SIG-M5 (cell line): ENCODE measurements at regions not wholly inside any gene's neighbourhood (a gene's known extent, or its start where the extent isn't known, plus 50 kb on each side); places are given as distances from the start of the nearest gene placed in this dataset.

Source experiments
- DNase-seq: peaks from one replicate; lab custom pipeline; 2025; lab: John Stamatoyannopoulos, UW

DNA sequence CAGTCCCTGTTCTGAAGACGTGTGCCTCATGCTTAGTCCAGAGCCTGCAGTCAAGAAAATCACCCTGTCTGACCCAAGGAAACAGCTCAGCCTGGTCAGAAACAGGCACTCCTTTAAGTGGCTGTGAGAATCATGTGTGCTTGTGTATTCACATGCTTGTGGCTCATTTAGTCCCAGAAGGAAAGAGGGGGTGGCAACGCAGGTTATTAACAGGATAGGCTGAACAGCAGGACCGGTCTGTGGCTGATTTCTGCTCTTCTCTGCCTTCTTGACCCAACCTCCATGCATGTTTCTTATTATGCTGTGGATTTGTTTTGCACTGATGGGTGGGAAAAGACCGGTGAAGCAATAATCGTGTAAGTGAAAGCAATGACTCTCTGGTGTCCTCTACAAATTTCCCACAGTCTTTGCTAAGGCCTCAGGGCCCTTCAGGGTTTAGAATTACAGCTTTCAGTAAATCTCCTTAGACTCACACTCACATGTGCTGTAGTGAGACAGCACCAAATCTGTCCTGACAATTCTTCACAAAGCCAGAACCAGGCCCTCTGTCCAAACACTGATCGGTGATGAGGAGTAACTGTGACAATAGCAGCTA lies 288.1 kb downstream of the ETS1 start:
- DNase-seq, result no peak

DNA sequence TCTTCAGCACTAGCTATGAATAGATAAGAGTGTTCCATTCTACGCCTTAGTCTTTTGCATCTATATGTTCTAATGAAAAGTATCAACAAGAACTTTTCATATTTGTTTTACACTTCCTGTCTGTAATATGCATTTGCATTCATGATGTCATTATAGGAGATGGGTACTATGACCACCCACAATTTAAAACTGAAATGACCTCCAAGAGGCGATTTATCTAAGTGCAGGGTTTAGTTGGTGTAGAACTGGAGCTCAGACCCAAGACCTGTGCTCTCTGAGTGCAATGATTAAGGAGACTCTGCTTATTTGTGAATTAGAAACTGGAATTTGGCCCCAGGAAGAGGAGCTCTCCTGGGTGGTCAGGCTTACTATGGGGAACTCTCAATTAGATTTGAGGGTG lies 289.1 kb downstream of the ETS1 start:
- no peak for DNase-seq

DNA sequence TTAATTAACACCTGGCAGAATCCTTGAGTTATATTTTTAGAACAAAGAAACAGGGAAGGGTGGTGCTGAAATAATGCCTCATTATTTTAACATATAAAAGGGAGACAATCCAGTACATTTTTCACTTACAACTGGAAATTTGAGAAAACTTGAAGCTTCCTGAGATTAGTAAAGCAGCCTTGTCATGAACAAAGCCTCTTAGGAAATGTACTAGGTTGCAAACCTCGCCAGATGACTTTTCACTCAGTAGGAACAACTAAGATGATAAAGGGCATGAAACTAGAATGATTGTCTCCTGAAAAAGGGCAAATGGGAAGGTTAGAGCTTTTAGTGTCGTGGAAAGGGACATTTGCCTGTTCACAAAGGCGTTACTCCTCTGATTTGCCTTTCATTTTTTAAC lies 289.6 kb downstream of the ETS1 start:
- no peak for DNase-seq

DNA sequence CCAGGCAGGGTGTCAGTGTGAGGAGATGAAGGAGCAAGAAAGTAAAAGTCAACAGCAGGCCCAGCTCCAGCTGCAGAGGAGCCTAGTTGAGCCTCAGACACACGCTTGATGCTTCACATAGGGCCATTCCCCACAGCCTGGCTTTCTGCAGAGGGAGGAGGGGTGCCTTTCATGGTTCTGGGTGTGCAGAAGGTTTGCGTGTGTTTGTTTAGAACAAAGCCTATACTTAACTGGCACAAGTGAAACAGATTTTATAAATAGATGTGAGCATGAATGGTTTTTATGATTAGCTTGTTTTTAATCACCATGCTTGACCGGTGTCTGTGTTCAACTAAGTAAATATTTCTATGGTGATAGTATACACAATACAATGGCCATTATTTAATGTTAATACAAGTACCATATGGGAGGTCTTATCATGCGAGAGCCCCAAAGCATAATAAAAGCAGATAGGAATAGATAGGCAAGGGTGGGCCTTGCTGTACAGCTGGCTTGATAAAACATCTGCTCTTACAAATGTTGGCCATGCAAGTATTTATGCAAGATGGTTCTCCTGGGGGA lies 290.2 kb downstream of the ETS1 start:
- no peak for DNase-seq

DNA sequence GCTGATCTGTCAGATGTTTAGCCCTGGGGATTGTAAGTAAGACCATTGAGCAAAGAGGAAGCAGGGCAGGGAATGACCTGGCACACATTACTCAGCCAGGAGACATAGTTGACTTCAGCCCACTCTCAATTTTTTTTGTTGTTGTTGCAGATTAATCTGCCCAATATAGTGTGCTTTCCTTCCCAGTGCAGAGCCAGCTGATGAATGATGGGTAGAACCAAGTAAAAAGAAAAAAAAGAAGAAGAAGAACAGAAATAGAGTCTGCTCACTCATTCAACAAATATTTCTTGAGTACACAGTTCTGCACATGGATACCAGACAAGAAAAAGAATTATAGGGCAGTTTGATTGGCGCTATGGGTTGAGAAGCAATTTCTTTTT lies 292.7 kb downstream of the ETS1 start:
- no peak for DNase-seq

DNA sequence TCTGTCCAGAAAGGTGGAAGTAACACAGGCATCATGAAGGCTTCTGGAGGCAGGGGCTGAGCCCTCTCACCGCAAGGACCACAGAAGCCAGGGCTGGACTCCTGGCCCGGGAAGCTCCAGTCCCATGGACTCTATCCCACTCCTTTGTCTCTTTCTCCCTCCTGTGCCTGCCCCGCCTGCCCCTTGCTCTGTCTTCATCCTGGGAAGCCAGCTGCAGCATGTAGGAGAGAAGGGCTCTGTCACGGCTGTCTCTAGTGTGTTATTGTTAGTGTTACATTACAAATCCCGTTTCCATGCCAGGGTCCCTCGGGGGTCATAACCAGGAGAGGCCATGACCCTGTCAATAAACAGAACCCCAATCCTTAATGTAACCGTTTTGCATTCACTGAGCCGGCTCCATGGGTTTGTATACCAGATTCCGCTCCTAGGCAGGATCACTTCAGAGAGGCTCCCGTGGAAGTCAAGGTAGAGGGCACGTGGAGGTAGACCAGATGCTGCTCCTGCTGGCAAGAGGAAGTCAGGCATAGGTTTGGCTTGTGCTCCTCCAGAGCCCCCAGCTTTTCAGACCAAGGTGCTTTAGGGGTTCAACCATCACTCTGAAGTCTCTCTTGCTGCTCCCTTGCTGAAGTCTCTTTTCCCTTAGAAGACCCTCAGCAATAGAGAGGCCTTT lies 293.2 kb downstream of the ETS1 start:
- no peak for DNase-seq

DNA sequence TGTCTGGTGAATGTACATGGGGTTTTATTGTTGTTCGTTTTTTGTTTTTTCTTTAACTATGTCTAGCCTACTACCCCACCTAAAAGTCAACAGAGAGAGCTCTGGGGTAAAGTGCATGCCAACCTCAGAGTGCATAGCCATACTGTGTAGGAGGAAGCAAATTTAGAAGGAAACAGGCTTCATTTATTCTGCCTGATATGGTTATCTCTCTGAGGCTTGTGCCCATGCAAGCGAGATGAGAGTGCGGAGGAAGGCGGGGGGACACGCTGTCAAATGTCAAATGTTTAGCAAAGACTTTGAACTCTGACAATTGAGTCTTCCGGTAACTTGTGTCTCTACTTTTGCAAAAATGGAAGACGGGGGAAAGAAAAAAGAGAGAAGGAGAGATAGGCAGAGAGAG lies 295.5 kb downstream of the ETS1 start:
- DNase-seq, result no peak

DNA sequence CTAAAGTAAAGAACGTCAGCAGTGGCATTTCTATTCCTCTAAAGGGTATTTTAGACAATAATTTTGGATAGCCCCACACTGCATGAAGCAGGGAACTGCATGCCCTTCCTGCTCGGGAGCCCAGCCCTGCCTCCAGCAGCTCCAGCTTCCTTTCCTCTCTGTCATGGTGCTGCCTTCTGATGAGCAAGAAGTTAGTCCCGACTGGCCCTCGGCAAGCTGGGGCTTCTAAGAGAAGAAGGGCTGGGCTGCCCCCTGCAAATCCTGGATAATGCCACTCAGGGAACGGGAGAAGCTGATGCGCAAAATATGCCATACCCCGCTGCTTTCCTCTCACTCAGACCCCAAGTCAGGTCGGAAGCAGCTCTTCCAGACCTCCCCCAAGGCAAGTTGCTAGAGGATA lies 296.4 kb downstream of the ETS1 start:
- DNase-seq, result no peak

DNA sequence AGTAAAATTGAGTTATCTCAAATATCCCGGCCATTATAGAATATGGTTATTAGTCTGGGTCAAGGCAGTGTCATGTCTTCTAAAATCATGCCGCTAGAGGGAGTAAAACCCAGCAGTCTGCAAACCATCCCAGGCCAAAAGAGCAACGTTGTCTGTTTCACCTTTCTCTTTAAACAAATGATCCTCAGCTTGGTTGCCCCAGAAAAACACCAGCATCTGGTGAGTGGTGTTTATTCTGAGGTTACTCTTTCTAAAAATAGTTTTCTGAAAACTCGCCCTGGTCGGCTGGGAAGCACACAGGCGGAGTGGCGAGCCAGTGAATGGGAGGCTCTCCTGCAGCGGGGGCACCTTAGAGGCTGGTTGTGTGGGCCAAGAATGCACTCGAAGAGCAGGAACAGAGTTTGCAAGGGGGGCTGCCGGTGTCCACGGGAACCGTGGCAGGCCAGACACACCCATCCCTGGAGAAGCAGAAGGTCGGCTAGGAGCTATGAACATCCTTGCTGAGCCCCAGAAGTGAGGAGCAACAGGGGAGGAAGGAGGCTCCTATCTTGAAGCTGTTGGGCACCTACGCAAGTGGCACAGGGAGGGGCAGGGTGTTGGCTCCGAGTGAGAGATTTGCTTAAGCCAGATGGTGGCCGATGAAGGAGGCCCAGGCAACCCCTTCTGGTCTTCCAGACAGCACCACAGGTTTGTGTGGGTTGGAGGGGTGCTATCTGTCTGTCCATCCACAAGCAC lies 297.1 kb downstream of the ETS1 start:
- DNase-seq, result no peak

DNA sequence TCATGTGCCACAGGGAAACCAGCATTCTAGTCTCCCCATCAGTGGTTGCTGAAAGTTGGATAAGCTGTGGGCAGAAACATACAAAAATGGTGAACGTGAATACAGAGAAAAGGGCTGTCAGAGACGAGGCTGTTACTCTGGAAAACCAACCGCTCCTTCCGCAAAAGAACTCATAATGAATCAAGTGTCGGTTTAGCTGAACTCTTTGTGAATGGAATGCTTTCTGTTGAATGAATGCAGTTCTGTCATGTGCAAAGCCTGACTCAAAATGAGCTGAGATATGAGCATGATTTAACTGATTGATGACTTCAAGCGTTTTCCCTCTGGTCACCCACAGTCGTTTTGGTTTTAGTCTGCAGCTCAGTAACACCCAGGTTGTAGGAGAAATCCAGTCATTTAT lies 298.3 kb downstream of the ETS1 start:
- no peak for DNase-seq

DNA sequence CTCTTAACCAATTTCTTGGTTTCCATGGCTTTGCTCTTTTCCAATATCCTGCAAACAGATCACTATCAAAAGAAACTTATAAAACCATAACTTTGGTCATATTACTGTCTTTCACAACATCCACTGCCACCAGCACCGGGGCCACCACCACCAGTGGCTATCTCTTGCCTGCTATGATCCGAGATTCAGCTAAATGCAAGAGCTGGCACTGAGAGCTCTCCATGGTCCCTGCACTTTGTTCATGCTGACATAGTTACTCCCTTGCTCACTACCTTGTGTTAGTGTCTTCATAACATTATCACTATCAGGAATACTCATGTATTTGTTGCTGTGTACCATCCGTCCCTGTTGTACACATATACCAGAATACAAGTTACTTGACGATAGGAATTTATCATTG lies 299.0 kb downstream of the ETS1 start:
- no peak for DNase-seq

DNA sequence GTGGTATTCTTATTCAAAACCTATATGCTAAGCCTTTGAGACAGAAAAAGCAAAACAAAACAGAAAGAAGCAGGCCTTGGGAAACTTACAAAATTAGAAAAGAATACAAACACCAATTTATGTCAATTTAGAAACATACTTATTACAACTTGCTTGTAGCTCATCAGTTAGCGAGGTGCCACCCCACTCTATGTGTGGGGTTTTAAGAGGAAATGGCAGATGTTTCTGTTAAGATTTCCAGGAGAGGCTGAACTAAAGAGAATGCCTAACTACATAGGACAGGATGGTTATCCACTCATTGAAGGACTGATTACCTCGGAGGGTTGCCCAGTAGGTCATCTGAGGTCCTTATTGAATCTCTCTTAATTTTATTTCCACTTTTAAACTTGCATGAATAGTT lies 302.0 kb downstream of the ETS1 start:
- DNase-seq, result no peak

DNA sequence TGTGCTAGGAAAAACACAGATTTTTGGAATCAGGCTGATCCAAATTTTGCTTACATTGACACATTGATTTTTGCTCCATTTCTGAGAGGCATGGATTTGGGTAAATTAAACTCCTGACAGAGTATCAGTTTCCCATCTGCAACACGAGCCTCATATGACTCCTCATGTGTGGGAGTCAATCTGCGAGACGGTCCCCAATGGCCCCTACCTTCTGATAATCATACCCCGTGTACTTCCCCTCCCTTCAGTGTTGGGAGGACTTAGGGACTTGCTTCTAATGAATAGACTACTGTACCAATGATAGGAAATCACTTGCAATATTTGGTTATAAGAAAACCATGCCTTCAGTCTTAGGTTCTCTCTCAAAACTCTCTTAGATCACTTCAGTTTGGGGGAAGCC lies 302.7 kb downstream of the ETS1 start:
- no peak for DNase-seq

DNA sequence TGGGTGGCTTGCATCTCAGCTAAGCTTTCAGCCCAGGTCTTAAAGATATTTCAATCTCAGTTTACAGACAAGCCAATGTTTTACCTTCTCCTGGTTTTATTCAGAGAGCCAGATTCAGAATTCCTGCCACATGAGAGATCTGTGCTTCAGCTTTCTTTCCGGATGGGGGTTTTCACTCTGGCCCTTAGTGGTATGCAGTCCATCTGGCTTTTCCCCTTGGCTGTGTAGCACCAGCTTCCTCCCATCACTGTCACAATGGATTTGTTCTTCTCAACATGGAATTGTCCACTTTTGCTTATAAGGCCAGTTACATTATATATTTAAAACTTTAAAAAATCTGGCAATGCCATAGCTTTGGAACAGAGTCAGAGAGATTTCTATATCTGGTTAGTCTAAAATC lies 303.9 kb downstream of the ETS1 start:
- DNase-seq, result no peak

DNA sequence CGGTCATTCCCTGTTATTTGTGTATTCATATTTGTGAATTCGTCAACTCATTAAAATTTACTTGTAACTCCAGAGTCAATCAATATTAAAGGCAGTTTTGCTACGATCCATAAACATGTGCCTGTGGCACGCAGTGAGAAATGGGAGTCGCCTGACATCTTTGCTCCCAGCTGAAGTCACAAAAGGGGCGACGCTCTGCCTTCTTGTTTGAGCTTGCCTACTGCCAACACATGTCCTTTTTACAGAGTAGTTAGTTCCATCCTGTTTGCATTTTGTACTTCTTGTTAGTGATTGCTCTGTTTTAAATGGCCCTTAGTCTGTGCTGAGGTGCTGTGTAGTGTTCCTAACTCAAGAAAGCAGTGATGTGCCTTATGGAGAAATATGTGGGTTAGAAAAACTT lies 305.3 kb downstream of the ETS1 start:
- DNase-seq, result no peak

DNA sequence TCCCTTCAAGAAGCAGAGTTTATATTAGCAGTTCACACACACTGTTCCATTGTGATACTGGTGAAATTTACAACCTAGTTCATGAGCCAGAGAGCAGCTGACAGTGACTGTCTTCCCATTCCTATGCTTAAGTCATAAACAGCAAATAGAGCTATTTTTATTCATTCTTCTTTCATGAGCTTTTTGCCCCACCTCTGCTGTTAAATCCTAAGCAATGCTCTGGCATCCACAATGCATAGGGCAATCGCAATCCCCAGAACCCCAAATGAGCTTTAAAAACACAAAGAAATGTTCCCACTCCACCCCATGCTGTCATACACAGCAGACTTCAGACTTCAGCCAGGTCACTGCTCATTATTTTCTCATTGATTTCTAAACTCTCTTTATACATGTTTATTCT lies 307.5 kb downstream of the ETS1 start:
- DNase-seq, result no peak

DNA sequence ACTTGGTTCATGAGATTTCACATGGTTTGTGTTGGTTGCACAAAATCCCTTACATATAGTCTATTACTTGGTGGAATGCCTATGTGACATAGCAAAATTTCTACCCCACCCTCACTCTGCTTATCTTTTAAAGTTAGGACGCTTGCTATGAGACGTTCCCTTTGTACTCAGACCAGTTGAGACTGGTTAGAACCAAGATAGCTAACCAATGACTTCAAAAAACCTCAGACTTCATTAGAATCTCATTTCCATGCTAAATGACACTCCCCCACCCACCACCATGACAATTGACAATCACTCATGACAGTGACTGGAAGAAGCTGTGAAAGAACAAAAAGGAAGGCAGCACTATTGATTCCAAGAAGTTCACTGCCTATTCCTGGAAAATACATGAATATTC lies 313.6 kb downstream of the ETS1 start:
- DNase-seq, result no peak

DNA sequence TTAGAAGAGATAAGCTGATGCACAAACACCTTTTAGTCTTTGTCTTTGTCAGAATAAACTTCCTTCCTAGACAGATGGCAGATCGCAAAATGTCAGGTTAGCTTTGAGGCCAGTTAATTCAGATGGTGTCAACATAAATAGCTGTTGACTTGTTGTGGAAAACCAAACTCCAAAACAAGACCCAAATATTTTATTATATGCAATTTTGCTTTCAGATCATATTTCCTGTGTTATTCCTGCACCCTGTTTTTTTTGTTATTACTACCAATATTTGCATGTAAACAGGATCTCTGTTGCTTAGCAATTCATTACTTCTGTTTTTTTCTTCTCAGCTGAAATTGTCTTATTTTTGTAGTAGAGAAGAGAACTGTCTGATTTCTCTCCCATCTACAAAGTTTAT lies 316.0 kb downstream of the ETS1 start:
- DNase-seq, result no peak

DNA sequence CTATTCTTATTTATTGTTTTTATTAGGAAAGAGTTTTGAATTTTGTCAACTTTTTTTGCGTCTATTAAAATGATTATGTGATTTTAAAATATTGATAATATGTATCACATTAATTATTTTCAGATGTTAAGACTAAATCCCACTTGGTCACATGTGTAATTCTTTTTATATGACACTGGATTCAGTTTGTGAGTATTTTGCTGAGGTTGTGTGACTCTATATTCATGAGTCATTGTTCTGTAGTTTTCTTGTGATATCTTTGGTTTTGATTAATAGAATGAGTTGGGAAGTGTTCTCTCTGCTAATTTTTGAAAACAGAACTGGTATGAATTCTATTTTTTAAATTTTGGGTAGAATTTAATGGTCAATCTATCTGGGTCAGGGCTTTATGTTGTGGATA lies 317.9 kb downstream of the ETS1 start:
- DNase-seq, result no peak

DNA sequence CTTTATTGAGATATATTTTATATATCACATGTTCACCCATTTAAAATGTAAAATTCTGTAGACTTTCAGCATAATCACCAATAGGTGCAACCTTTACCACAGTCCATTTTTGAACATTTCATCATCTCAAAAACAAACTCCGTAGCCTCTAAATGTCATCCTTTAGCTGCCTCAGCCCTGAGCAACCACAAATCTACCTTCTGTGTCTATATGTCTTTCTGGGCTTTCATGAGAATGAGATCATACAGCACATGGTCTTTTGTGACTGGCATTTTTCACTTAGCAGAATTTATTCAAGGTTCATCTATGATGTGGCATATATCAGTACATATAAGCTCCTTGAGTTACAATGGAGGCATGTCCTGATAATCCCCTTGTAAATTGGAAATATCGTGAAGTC lies 320.5 kb downstream of the ETS1 start:
- DNase-seq, result no peak

DNA sequence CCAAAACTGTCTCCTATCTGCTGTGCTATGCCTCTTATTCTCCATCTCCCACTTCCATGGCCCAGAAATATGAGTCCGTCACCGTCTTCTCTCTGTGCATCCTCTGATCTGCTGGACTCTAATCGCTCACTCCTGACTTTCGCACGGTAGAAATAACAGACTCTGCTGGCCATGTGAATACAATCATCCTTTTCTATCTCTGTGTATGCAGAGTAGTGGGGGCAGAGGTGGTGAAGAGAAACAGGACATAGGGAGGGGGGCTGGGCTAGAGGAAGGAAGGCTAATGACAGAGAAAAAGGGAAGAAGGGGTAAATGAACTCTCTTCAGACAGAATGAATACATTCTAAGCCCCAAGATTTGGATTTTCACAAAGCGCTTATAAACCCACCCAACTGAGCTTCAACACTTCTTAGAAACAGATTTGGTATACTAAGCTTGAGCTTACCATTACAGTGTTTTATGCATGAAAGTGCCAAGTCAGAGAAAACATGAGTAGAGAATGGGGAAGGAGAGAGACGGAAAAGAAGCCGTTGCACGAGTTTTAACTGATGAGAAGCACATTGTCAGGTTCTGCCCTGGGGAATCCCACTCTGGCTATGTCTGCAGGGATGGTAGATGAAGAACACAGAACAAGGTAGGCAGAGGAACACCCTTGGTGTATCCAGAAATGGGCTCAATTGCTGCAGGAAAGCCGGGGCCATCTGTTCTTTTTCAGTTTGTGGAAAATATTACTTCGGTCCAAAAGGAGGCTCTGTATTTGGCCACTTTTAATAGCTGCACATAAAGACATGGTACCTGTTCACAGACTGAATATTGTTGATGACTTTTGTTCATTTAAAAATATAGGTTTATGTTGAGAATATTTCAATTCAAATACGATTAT lies 324.7 kb downstream of the ETS1 start:
- DNase-seq, result no peak

DNA sequence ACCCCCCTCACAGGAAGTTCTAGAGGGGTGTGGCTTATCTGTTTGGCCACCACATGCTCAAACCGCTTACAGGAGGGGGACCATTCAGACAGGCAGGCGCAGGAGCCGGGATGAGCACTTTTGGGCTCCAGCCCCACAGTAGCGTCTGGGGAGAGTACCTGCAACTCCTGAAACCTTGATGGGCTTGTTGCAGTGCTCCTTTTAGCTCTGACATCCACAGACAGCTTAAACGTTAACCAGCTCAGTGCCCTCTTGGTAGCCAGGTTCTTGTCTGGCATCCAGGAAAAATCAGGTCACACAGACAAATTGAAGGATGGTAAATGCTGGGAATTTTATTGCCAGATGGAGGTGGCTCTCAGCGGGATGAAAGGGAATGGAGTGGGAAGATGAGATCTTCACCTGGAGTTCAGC lies 326.3 kb downstream of the ETS1 start:
- no peak for DNase-seq
